ENCODE measurements at regions not wholly inside any gene's neighbourhood (a gene's known extent, or its start where the extent isn't known, plus 50 kb on each side); places are given as distances from the start of the nearest gene placed in this dataset.

- no peak for TF ChIP-seq GATA2 (IDR thresholded peaks at IDR 0.05; ENCODE audit: low read depth, low read length)
- TF ChIP-seq GATA3 (IDR thresholded peaks at IDR 0.05; ENCODE audit: low read depth, low read length): no peak
Observed at GRCh38 chr6:14965424-14966075, 280.3 kb upstream of the JARID2 start.

- TF ChIP-seq GATA3 (IDR thresholded peaks at IDR 0.05; ENCODE audit: low read depth, low read length): no peak
- TF ChIP-seq GATA2 (IDR thresholded peaks at IDR 0.05; ENCODE audit: low read depth, low read length): no peak
Observed at GRCh38 chr6:14966096-14966905, 279.6 kb upstream of the JARID2 start.

GRCh38 chr6:14966906-14967711 is 278.8 kb upstream of the JARID2 start:
- no peak for TF ChIP-seq GATA3 (IDR thresholded peaks at IDR 0.05; ENCODE audit: low read depth, low read length)
- no peak for TF ChIP-seq GATA2 (IDR thresholded peaks at IDR 0.05; ENCODE audit: low read depth, low read length)

GRCh38 chr6:14968056-14968637 is 277.7 kb upstream of the JARID2 start:
- TF ChIP-seq GATA2 (IDR thresholded peaks at IDR 0.05; ENCODE audit: low read depth, low read length): no peak
- TF ChIP-seq GATA3 (IDR thresholded peaks at IDR 0.05; ENCODE audit: low read depth, low read length): no peak

- TF ChIP-seq GATA3 (IDR thresholded peaks at IDR 0.05; ENCODE audit: low read depth, low read length): no peak
Observed at GRCh38 chr6:14969126-14969525, 276.7 kb upstream of the JARID2 start.

GRCh38 chr6:14972379-14973067 is 273.3 kb upstream of the JARID2 start:
- no peak for TF ChIP-seq GATA2 (IDR thresholded peaks at IDR 0.05; ENCODE audit: low read depth, low read length)
- no peak for TF ChIP-seq GATA3 (IDR thresholded peaks at IDR 0.05; ENCODE audit: low read depth, low read length)

GRCh38 chr6:14974372-14974771 is 271.5 kb upstream of the JARID2 start:
- TF ChIP-seq GATA3 (IDR thresholded peaks at IDR 0.05; ENCODE audit: low read depth, low read length) (no peak), GATA2 (IDR thresholded peaks at IDR 0.05; ENCODE audit: low read depth, low read length) (no peak)

GRCh38 chr6:14974792-14975470 is 270.9 kb upstream of the JARID2 start:
- TF ChIP-seq GATA2 (IDR thresholded peaks at IDR 0.05; ENCODE audit: low read depth, low read length): no peak

GRCh38 chr6:14975471-14975817 is 270.4 kb upstream of the JARID2 start:
- TF ChIP-seq GATA3 (IDR thresholded peaks at IDR 0.05; ENCODE audit: low read depth, low read length) (no peak), GATA2 (IDR thresholded peaks at IDR 0.05; ENCODE audit: low read depth, low read length) (no peak)

- TF ChIP-seq GATA3 (IDR thresholded peaks at IDR 0.05; ENCODE audit: low read depth, low read length): no peak
- TF ChIP-seq GATA2 (IDR thresholded peaks at IDR 0.05; ENCODE audit: low read depth, low read length): no peak
Observed at GRCh38 chr6:14977747-14978382, 268.0 kb upstream of the JARID2 start.

- TF ChIP-seq GATA2 (IDR thresholded peaks at IDR 0.05; ENCODE audit: low read depth, low read length) (no peak), GATA3 (IDR thresholded peaks at IDR 0.05; ENCODE audit: low read depth, low read length) (no peak)
Observed at GRCh38 chr6:14981960-14982359, 263.9 kb upstream of the JARID2 start.

GRCh38 chr6:14983599-14984518 is 262.0 kb upstream of the JARID2 start:
- TF ChIP-seq GATA3 (IDR thresholded peaks at IDR 0.05; ENCODE audit: low read depth, low read length) (no peak), GATA2 (IDR thresholded peaks at IDR 0.05; ENCODE audit: low read depth, low read length) (no peak)
